ENCODE measurements at regions not wholly inside any gene's neighbourhood (a gene's known extent, or its start where the extent isn't known, plus 50 kb on each side); places are given as distances from the start of the nearest gene placed in this dataset.
A peak's percentile ranks its signal among the peaks of the same experiment; 100 is the strongest.
"Not testable (repeated sequence)": the region's sequence is repeated elsewhere in the genome, so short reads cannot be mapped to it uniquely, and the experiment has no call there.

GRCh38 chr3:26438981-26439884, 183.3 kb upstream of the LRRC3B start:
- DNase-seq (ENCODE audit: insufficient read length, low spot score) (no peak), FAIRE-seq (no peak)
- TF ChIP-seq POLR2A (IDR thresholded peaks at IDR 0.05; ENCODE audit: low read depth, low read length): no peak

GRCh38 chr3:26449996-26450395, 172.6 kb upstream of the LRRC3B start:
- FAIRE-seq: no peak
- no peak for TF ChIP-seq POLR2A (IDR thresholded peaks at IDR 0.05; ENCODE audit: low read depth, low read length)

GRCh38 chr3:26452363-26452762, 170.2 kb upstream of the LRRC3B start:
- no peak for DNase-seq (ENCODE audit: insufficient read length, low spot score)
- no peak for FAIRE-seq
- no peak for TF ChIP-seq POLR2A (IDR thresholded peaks at IDR 0.05; ENCODE audit: low read depth, low read length)

More at GRCh38 chr3:26449996-26450395, 172.6 kb upstream of the LRRC3B start:
- DNase-seq (ENCODE audit: insufficient read length, low spot score): no peak

GRCh38 chr3:26460985-26461384, 161.6 kb upstream of the LRRC3B start:
- no peak for DNase-seq (ENCODE audit: insufficient read length, low spot score)
- TF ChIP-seq POLR2A (IDR thresholded peaks at IDR 0.05; ENCODE audit: low read depth, low read length): no peak
- no peak for FAIRE-seq

- FAIRE-seq: no peak
- no peak for DNase-seq (ENCODE audit: insufficient read length, low spot score)
Observed at GRCh38 chr3:26472345-26472744, 150.2 kb upstream of the LRRC3B start.

GRCh38 chr3:26474706-26475105, 147.9 kb upstream of the LRRC3B start:
- DNase-seq (ENCODE audit: insufficient read length, low spot score): no peak
- no peak for TF ChIP-seq POLR2A (IDR thresholded peaks at IDR 0.05; ENCODE audit: low read depth, low read length)
- FAIRE-seq: no peak

More at GRCh38 chr3:26472345-26472744, 150.2 kb upstream of the LRRC3B start:
- no peak for TF ChIP-seq POLR2A (IDR thresholded peaks at IDR 0.05; ENCODE audit: low read depth, low read length)

GRCh38 chr3:26480377-26480776, 142.2 kb upstream of the LRRC3B start:
- FAIRE-seq (no peak), DNase-seq (ENCODE audit: insufficient read length, low spot score) (no peak)
- no peak for TF ChIP-seq POLR2A (IDR thresholded peaks at IDR 0.05; ENCODE audit: low read depth, low read length)

GRCh38 chr3:26484140-26484539, 138.4 kb upstream of the LRRC3B start:
- peak; percentile 2 for DNase-seq (ENCODE audit: insufficient read length, low spot score)
- FAIRE-seq: no peak
- no peak for TF ChIP-seq POLR2A (IDR thresholded peaks at IDR 0.05; ENCODE audit: low read depth, low read length)

GRCh38 chr3:26498271-26498670, 124.3 kb upstream of the LRRC3B start:
- no peak for FAIRE-seq
- TF ChIP-seq POLR2A (IDR thresholded peaks at IDR 0.05; ENCODE audit: low read depth, low read length): no peak
- DNase-seq (ENCODE audit: insufficient read length, low spot score): no peak

GRCh38 chr3:26505399-26505798, 117.2 kb upstream of the LRRC3B start:
- DNase-seq (ENCODE audit: insufficient read length, low spot score) (no peak), FAIRE-seq (no peak)
- TF ChIP-seq POLR2A (IDR thresholded peaks at IDR 0.05; ENCODE audit: low read depth, low read length): no peak

GRCh38 chr3:26514445-26515029, 108.0 kb upstream of the LRRC3B start:
- FAIRE-seq; DNase-seq (ENCODE audit: insufficient read length, low spot score): not testable (repeated sequence)

- DNase-seq (ENCODE audit: insufficient read length, low spot score) (no peak), FAIRE-seq (no peak)
- no peak for TF ChIP-seq POLR2A (IDR thresholded peaks at IDR 0.05; ENCODE audit: low read depth, low read length)
Observed at GRCh38 chr3:26515351-26515750, 107.2 kb upstream of the LRRC3B start.

GRCh38 chr3:26521261-26521660, 101.3 kb upstream of the LRRC3B start:
- TF ChIP-seq POLR2A (IDR thresholded peaks at IDR 0.05; ENCODE audit: low read depth, low read length): no peak
- FAIRE-seq (no peak), DNase-seq (ENCODE audit: insufficient read length, low spot score) (no peak)

- FAIRE-seq (no peak), DNase-seq (ENCODE audit: insufficient read length, low spot score) (no peak)
- TF ChIP-seq POLR2A (IDR thresholded peaks at IDR 0.05; ENCODE audit: low read depth, low read length): no peak
Observed at GRCh38 chr3:26522919-26523318, 99.7 kb upstream of the LRRC3B start.

- no peak for DNase-seq (ENCODE audit: insufficient read length, low spot score)
- no peak for TF ChIP-seq POLR2A (IDR thresholded peaks at IDR 0.05; ENCODE audit: low read depth, low read length)
- FAIRE-seq: no peak
Observed at GRCh38 chr3:26525013-26525412, 97.6 kb upstream of the LRRC3B start.
